Adrenal gland (tissue), 9 donors: ENCODE measurements at regions not wholly inside any gene's neighbourhood (a gene's known extent, or its start where the extent isn't known, plus 50 kb on each side); places are given as distances from the start of the nearest gene placed in this dataset.

Experiments
- DNase-seq, 7 donors: peaks; one replicate each; pipeline ENCODE4 v3.0.0-alpha.2; 2019 to 2020
- H3K27ac ChIP-seq, 5 donors: fragments of 200-600 bp; sonication (generic) in 4 of 5; 1 replicate in 3 of 5; 2 replicates in 2 of 5; pipeline versions ENCODE4 v1.5.1 to v1.8.0; 2016 to 2020; ENCODE audit warnings: mild to moderate bottlenecking in 1 of 5
- H3K27me3 ChIP-seq: fragments of 200-600 bp; 2 replicates; pipeline ENCODE4 v1.8.0; 2021
- H3K36me3 ChIP-seq, 2 donors: fragments of 200-600 bp; replicated peaks in 1 of 2; 1 replicate in 1 of 2; 2 replicates in 1 of 2; pipeline versions ENCODE4 v1.5.1 to v1.8.0; 2018 to 2022
- H3K4me1 ChIP-seq, 2 donors: fragments of 200-600 bp; replicated peaks in 1 of 2; 1 replicate in 1 of 2; 2 replicates in 1 of 2; pipeline versions ENCODE4 v1.5.1 to v1.8.0; 2018 to 2021
- H3K4me3 ChIP-seq, 4 donors: fragments of 200-600 bp; sonication (generic) in 3 of 4; one replicate each; pipeline ENCODE4 v1.5.1; 2016 to 2018
- H3K9me3 ChIP-seq, 3 donors: fragments of 200-600 bp; sonication (generic) in 1 of 3; replicated peaks in 1 of 3; 1 replicate in 2 of 3; 2 replicates in 1 of 3; pipeline versions ENCODE4 v1.5.1 to v1.8.0; 2016 to 2021
- POLR2A ChIP-seq, 2 donors: fragments of 450-650 bp; IDR thresholded peaks; one replicate each; pipeline ENCODE4 v1.6.1; 2017; ENCODE audit warnings: antibody characterized with exemption in 2 of 2, mild to moderate bottlenecking in 2 of 2, moderate library complexity in 1 of 2
- WGBS, 4 donors: extraction: QIAGEN DNeasy Blood & Tissue Kit in 2 of 4; methylation state at CpG; one replicate each; pipeline versions ENCODE4 v1.1.5 to v1.1.7; 2013 to 2017; 5-methylcytosine and 5-hydroxymethylcytosine counted together
- intact Hi-C, 2 donors: fragments of 100-400 bp; cut with DNase I; formaldehyde crosslinking; loops; one replicate each; pipeline versions ENCODE4 v1.14.1 to v1.15.0; 2022 to 2023
- microRNA-seq, 3 donors: library from miRNA; unstranded; fragments of <30 nt; microRNA quantifications; one replicate each; pipeline ENCODE4, GENCODE V29; 2017 to 2020
- small RNA-seq, 2 donors: library from RNA; depleted of rRNA; stranded (forward); fragments of <200 nt; gene quantifications; one replicate each; pipeline ENCODE3, GENCODE V24; 2016
- TF ChIP-seq, protein P1 (sequence below), 6 experiments: fragments of 450-650 bp in 4 of 6; fragments of 200-600 bp in 2 of 6; sonication (generic) in 1 of 6; IDR thresholded peaks; 1 replicate in 5 of 6; 2 replicates in 1 of 6; pipeline versions ENCODE4 v1.5.1 to v1.8.0; 2016 to 2021; ENCODE audit warnings: antibody characterized with exemption in 6 of 6, mild to moderate bottlenecking in 2 of 6, moderate library complexity in 1 of 6
- donor health status: healthy with polysubstance abuse.
- donor health status: Bipolar disorder and iron deficiency.
- donor health status: DM: yes; HTN: yes; CAD: no.
- donor health status: DM: no; HTN: no; CAD: no.
- donor health status: DM: no; HTN: no; CAD: no.

DNA sequence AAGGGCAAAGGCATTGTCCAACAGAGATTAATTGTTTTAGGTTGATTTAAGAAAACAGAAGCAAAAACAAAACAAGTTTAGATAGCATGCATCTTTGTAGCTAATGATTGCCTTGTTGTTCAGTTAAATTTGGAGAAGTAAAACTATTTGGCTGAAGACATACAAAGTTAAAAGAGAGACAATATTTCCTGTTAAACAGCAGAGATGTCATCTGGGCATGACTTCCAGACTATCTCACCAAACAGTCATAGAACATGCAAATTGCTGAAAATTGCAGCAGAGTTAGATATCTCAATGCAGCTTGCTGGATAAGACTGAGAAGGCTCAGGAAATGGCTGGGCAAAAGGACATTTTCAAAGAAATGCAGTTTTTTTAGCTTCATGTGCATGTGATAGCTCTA, 57.5 kb upstream of the PDGFD start:
- no peak for DNase-seq
- Histone ChIP-seq H3K27me3 (no peaks in the 10 kb centered on the region), H3K36me3 (no peaks in the 10 kb centered on the region), H3K9me3 (no peaks in the 10 kb centered on the region), H3K27ac (no peak overlapping the region), H3K4me3 (no peak overlapping the region), H3K4me1 (no peaks in the 10 kb centered on the region)
- intact Hi-C loops, result no loop called here
- TF ChIP-seq POLR2A (IDR thresholded peaks at IDR 0.05), result no peak
- TF ChIP-seq, protein P1, sequence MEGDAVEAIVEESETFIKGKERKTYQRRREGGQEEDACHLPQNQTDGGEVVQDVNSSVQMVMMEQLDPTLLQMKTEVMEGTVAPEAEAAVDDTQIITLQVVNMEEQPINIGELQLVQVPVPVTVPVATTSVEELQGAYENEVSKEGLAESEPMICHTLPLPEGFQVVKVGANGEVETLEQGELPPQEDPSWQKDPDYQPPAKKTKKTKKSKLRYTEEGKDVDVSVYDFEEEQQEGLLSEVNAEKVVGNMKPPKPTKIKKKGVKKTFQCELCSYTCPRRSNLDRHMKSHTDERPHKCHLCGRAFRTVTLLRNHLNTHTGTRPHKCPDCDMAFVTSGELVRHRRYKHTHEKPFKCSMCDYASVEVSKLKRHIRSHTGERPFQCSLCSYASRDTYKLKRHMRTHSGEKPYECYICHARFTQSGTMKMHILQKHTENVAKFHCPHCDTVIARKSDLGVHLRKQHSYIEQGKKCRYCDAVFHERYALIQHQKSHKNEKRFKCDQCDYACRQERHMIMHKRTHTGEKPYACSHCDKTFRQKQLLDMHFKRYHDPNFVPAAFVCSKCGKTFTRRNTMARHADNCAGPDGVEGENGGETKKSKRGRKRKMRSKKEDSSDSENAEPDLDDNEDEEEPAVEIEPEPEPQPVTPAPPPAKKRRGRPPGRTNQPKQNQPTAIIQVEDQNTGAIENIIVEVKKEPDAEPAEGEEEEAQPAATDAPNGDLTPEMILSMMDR (IDR thresholded peaks at IDR 0.05), result no peak

DNA sequence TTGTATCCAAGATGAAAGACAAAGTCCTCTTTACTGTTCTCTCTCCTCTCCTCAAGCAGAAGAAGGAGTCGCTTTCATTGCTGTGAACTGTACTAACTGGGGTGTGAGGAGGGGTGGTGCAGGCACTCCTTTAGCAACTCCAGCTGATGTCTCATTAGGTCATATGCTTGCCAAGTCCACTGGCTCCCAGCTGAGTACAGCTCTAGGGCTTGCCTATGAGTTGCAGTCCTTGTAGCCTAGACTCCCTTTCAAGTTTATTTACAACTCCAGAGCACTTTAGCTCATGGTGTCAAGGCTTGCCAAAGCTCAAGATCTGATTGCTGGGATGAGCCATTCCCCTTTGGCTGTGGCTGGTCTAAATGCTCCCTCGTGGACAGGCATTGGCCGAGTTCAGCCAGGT, 55.1 kb upstream of the PDGFD start:
- no peak overlapping the region for H3K4me3 ChIP-seq
- intact Hi-C loops, result no loop called here
- no peaks in the 10 kb centered on the region for H3K4me1 ChIP-seq
- no peaks in the 10 kb centered on the region for H3K9me3 ChIP-seq
- H3K27ac ChIP-seq, result no peak overlapping the region
- H3K27me3 ChIP-seq, result no peaks in the 10 kb centered on the region
- DNase-seq, result peak in 1 of 7 donors; percentile 17
- WGBS, 4 donors, result 79 to 88% (median 85%) methylated on average over 3 of the region's 3 CpGs
- no peaks in the 10 kb centered on the region for H3K36me3 ChIP-seq
- TF ChIP-seq, protein P1 (IDR thresholded peaks at IDR 0.05), result no peak
- TF ChIP-seq POLR2A (IDR thresholded peaks at IDR 0.05), result no peak

DNA sequence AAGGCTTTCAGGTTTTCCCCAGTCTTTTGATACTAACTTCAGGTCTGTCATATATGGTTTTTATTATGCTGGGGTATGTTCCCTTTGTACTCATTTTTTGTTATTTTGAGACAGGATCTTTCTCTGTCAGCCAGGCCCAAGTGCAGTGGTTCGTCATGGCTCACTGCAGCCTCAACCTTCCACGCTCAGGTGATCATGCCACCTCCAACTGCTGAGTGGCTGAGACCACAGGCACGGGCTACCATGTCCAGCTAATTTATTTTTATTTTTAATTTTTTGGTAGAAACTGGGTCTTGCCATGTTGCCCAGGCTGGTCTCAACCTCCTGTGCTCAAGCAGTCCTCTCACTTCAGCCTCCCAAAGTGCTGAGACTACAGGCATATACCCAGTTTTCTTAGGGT, 50.6 kb upstream of the PDGFD start:
- no peak for TF ChIP-seq POLR2A (IDR thresholded peaks at IDR 0.05)
- H3K36me3 ChIP-seq, result no peaks in the 10 kb centered on the region
- H3K4me1 ChIP-seq, result no peaks in the 10 kb centered on the region
- WGBS, 4 donors, result 85 to 87% (median 86%) methylated on average over 3 of the region's 3 CpGs
- intact Hi-C loops, result no loop called here
- no peaks in the 10 kb centered on the region for H3K27me3 ChIP-seq
- H3K27ac ChIP-seq, result no peak overlapping the region
- no peak overlapping the region for H3K4me3 ChIP-seq
- DNase-seq, result no peak
- H3K9me3 ChIP-seq, result no peaks in the 10 kb centered on the region

Small RNA genes lying in the stretch of these regions (microRNA-seq; reads per million reads assigned to microRNA genes)
- gene MIR7641-1, result 0 to 0.28 (median 0) reads per million in 3 donors

Small RNA genes lying in the stretch of these regions (small RNA-seq; reads per million reads assigned to genes)
- gene AP001485.1 (0 reads per million in 2 donors), gene MIR7641-1 (0 reads per million in 2 donors)
